ENCODE measurements at regions not wholly inside any gene's neighbourhood (a gene's known extent, or its start where the extent isn't known, plus 50 kb on each side); places are given as distances from the start of the nearest gene placed in this dataset.

DNA sequence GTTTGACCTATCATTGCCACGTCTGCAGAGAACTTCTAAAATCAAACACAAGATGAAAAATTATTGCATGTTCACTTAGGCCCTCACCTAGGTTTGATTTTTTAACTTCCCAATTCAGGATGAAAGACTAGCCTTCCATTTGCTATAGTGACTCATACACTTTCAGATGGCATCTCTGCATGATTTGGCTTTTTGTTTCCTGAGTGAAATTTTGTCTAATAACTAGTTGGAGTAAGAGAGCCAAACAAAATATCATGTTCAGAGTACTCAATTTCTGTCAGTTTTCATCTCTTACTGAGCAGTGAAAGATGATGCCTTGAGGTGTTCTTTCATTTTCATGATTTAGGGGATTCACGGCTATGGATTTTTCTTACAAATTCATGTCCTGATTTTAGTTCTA, 122.9 kb downstream of the NSUN3 start:
- TF ChIP-seq CTCF (IDR thresholded peaks at IDR 0.05) (no peak), POLR2AphosphoS5 (IDR thresholded peaks at IDR 0.05) (no peak), POLR2A (IDR thresholded peaks at IDR 0.05; ENCODE audit: low read depth) (no peak), EP300 (IDR thresholded peaks at IDR 0.05) (no peak)
